Suppressor macrophage (primary cell): ENCODE measurements at regions not wholly inside any gene's neighbourhood (a gene's known extent, or its start where the extent isn't known, plus 50 kb on each side); places are given as distances from the start of the nearest gene placed in this dataset.
"Not testable (repeated sequence)": the region's sequence is repeated elsewhere in the genome, so short reads cannot be mapped to it uniquely, and the experiment has no call there.

ENCODE experiments used
- DNase-seq, 4 experiments: peaks; one replicate each; pipeline ENCODE4 v3.0.0-alpha.2; 2020 to 2022

DNA sequence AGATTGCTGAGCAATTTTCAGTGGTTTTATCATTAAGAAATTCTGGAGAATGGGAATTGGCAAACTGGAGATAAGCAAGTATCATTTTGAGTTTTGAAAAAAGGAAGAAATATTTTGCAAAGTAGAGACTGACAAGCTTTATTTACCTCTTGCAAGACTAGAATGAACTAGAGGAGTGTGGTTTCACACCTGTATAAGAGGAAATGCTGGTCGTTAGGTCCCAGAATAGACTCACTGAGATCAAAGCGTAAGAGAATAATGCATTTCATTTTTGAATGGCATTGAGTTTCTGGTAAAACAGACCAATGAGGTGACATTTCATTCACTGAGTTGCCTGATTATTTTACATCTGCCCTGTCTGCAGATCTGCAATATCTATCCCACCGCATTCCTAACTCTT, 308.1 kb downstream of the ADGRL2 start:
- no peak for DNase-seq

GRCh38 chr1:82106672-82107071, 305.9 kb downstream of the ADGRL2 start:
- no peak for DNase-seq

GRCh38 chr1:82099170-82099569, 298.4 kb downstream of the ADGRL2 start:
- DNase-seq: no peak

DNA sequence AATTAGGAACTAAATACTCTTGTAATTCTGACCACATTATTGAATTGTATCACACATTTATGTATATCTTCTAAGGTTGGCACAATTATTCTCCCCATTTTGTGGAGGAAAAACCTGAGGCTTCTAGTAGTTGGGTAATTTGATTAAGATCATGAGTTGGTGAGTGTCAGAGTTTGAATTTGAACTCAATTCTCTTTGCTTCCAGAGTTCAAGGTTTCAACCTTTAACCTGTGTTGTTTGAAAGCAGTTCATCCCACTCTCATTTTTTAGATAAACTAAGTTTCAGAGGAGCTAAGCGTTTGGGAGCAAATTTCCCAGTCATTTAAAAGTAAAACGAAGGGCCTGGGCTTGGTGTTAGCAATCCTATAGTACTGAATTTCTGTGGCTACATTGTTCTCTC, 293.4 kb downstream of the ADGRL2 start:
- DNase-seq: no peak

DNA sequence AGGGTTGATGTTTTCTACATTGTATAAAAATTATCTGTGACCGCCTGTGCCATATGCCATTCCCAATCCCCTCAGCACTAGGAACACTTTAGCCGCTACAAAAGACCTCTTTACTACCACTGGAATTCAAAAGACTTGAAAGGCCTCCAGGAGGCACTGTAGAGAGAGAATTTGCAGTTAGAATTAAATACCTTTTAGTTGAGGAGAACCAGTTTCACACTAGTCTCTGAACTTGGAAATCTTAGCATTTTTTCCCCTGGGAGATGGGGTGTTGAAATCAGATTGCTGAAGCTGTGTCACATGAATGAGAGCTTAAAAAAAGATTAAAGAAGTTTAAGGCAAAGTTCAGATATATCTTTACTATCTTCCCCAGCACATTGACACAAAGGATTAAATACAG, 291.0 kb downstream of the ADGRL2 start:
- peak in 2 of 4 experiments; percentile 7 to 10 for DNase-seq

GRCh38 chr1:82091265-82091664, 290.5 kb downstream of the ADGRL2 start:
- DNase-seq: no peak

- DNase-seq: peak in 3 of 4 experiments; percentile 1 to 14 (median 4)
These were observed 289.4 kb downstream of the ADGRL2 start for GRCh38 chr1:82090104-82090503.

DNA sequence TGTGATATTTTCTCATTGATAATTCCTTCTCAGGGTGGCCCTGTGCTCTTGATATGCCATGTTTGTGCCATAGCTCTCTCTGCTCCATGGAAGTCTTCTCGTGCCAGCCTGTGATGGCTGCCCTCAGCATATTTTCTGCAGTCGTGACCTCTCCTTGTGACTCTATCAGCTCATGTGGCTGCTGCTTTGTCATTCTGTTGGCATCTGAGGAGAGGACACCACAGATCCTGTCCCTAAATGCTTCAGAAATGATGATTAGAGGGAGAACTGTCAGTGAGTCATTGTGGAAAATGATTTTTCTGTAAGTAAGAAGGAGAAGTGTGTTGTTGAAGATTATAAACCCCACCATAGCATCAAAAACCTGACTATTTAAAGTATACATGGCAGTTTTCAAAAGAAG, 286.0 kb downstream of the ADGRL2 start:
- DNase-seq: peak in 2 of 4 experiments; percentile 10 to 43

DNA sequence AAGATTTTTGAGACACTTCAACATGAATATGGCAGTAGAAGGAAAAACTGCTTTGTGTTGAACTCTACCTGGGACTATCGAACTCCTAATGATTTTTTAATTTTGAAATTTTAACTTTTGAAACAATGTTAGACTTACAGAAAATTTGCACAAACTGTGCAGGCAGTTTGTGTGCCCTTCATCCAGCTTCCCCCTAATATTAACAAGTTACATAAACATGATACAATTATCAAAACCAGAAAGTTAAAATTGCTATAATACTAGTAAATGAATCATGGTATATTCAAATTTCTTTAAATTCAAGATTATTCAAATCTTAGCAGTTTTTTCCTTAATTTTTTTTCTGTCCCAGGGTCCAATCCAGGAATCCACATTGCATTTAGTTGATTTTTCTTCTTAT, 278.9 kb downstream of the ADGRL2 start:
- DNase-seq: no peak

- DNase-seq: no peak
These were observed 272.9 kb downstream of the ADGRL2 start for GRCh38 chr1:82073659-82074058.

GRCh38 chr1:82073071-82073470, 272.3 kb downstream of the ADGRL2 start:
- no peak for DNase-seq

DNA sequence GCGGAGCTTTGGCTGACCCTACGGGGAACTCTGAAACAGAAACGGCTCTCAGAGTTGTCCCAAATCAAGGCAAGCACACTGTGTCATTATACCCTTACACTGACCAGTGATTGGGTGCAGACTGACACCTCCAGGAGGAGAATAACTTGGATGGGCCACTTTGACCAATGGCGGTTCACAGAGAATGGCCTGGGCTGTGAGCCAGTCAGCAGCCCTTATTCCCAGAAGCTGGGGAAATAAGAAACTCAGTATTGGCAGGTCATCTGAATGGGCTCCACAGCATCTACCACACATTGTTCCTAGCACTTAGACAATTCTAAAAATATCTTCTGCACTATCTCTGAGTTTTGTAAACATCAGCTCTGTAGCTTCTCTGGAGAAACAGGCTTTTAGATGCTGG, 265.2 kb downstream of the ADGRL2 start:
- no peak for DNase-seq

- no peak for DNase-seq
These were observed 264.0 kb downstream of the ADGRL2 start for GRCh38 chr1:82064691-82065090.

DNA sequence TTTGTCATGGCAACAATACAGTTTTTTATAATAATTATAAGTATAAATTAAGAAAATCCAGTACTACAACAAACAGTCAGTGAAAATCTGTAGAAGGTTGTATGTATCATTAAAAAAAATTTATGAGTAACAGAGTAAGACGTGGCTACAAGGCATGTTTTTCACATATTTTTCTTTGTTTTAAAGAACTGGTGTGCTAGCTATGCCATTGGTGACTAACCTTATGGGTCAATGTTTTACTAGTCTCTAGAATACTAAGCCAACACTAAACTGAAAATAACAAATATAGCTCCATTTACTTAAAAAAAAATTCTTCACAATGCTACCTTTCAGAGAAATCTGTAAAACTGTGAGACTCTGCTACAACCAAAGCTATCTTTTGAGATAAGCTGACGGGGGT, 261.5 kb downstream of the ADGRL2 start:
- DNase-seq: no peak

GRCh38 chr1:82059959-82060358, 259.2 kb downstream of the ADGRL2 start:
- no peak for DNase-seq

DNA sequence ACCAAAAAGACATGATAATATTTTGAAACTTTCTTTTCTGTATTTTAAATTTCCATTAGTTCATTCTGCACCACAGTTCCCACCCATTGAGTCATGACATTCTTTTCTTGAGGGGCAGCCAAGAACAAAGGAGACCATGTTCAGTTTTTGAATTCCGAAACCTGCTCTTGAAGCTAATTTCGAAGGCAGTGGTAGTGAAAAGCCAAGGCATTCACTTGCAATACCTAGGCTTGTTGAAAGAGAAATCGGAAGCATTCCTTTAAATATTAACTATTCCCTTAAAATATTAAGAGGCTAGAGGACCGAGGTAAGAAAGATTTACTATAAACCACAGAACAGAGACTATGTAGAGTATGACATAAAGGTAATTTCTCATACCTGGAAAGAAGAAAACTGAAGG, 256.3 kb downstream of the ADGRL2 start:
- no peak for DNase-seq

DNA sequence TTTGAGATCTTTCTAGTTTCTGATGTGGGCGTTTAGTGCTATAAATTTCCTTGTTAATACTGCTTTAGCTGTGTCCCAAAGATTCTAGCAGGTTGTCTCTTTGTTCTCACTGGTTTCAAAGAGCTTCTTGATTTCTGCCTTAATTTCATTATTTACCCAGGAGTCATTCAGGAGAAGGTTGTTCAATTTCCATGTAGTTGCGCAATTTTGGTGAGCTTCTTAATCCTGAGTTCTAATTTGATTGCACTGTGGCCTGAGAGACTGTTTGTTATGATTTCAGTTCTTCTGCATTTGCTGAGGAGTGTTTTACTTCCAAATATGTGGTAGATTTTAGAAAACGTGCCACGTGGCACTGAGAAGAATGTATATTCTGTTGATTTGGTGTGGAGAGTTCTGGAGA, 254.6 kb downstream of the ADGRL2 start:
- DNase-seq: not testable (repeated sequence)

DNA sequence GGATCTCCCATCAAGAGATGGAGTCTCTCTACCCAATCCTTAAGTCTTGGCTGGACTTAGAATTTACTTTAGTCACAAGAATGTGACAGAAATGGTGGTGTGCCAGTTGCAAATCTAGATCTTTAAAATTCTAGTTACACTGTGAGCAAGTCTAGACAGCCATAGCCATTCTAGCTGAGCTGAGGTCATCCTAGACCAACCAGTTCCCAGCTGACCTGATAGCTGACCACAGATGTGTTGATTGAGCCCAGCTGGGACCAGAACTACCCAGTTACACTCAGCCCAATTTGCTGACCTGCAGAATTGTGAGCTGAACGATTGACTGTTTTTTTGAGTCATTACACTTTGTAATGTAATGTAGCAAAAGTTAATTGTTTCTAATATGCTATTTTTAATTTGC, 251.8 kb downstream of the ADGRL2 start:
- DNase-seq: no peak

DNA sequence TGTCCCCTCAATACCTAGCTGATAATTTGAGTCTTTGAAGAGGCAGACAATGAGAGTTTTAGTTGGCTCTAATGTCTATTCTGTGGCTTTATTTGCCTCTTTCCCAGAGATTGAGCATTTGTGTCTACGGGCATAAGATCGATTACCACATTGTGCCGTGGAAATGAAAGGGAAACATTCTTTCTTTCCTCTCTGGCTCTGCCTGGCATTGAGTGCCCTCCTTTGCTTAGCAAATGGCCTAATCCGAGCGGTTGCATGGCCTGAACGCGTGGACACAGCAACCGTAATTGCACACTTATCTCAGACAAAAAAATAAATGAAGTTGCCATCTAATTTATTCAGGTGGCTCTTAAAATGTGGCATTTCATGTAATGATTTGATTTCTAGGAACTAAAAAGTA, 247.9 kb downstream of the ADGRL2 start:
- DNase-seq: no peak

DNA sequence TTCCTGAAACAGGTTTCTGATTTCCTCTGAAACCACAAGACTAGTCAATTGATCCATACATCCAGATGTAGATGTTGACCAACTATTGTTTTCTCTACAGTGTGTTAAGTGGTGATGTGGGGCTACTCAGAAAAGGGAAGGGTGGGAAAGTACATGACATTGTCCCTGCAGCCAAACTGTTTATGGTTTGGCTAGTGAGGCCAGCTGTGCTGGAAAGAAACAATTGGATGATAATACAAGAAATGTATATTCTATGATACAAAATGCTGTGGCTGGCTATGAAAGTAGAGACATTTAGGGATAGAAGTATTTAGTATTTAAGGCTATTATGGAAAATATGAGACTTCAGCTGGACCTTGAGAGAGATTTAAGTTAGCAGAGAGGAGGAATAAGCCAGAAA, 244.5 kb downstream of the ADGRL2 start:
- DNase-seq: no peak

DNA sequence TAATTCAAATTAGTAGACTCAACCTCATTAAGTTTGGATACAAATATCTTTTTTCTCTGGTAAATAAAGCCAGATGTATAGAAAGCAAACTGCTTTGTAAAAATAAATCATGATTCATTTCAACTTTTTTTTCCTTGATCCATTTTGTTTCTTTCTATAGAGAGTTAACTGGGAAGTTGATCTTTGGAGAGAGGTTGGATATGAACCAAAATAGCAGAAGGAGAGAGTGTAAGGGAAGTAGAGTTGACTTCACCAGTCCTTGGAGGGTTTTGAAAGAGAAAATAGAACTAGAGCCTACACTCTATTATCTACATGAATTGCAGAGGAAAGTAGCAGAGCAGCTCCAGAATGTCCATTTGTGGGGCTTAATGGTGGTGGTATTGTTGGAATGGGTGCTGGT, 243.8 kb downstream of the ADGRL2 start:
- DNase-seq: no peak

DNA sequence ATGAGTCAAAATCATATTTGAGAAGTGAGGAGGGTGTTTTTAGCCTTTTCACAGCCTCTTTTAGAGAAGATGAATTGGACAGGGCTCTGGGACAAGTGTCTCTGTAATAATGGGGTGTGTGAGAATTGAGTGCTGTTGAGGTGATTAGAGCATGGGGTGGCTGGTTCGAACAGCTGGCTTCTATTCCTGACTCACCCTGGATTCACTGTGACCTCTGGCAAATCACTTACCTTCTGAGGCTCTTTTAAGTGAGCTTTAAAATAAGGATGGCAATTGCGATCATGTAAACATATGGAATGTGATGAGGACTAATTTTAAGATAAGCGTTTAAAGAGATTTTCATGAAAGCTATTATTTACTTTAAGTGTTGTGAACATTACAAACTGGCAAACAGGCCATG, 243.4 kb downstream of the ADGRL2 start:
- DNase-seq: no peak

- DNase-seq: no peak
These were observed 241.7 kb downstream of the ADGRL2 start for GRCh38 chr1:82042306-82043060.
